ENCODE measurements at regions not wholly inside any gene's neighbourhood (a gene's known extent, or its start where the extent isn't known, plus 50 kb on each side); places are given as distances from the start of the nearest gene placed in this dataset.

- Histone ChIP-seq H4K12ac (ENCODE audit: low read depth, low read length) (no peak overlapping the region), H2AFZ (ENCODE audit: insufficient read depth, low read length, poor library complexity) (no peak overlapping the region), H4K91ac (ENCODE audit: low read depth, low read length) (no peak overlapping the region), H2BK12ac (ENCODE audit: low read length) (no peak overlapping the region), H3K27ac (ENCODE audit: low read depth, low read length) (no peak overlapping the region), H3K27me3 (ENCODE audit: insufficient read depth, low read length) (no peaks in the 10 kb centered on the region), H3K18ac (ENCODE audit: low read length) (no peak overlapping the region), H4K8ac (ENCODE audit: low read depth, low read length) (no peak overlapping the region), H3K36me3 (ENCODE audit: control insufficient read depth in 1 of 2, insufficient read depth in 2 of 2, low read length in 2 of 2) (no peaks in the 10 kb centered on the region), H2BK5ac (ENCODE audit: low read depth, low read length, poor library complexity) (no peak overlapping the region), H3K4me3 (ENCODE audit: low read depth, low read length) (no peak overlapping the region), H2AK5ac (ENCODE audit: low read length) (no peak overlapping the region), H3K14ac (ENCODE audit: low read length) (no peak overlapping the region), H3K9ac (ENCODE audit: low read length) (no peak overlapping the region), H3K79me2 (ENCODE audit: control insufficient read depth, insufficient read depth, low read length, poor library complexity) (no peaks in the 10 kb centered on the region), H2BK120ac (ENCODE audit: insufficient read depth, low read length, poor library complexity) (no peak overlapping the region), H3K9me3 (ENCODE audit: insufficient read depth, low read depth, low read length) (no peaks in the 10 kb centered on the region), H3K23ac (ENCODE audit: low read length) (no peak overlapping the region), H3K4me2 (ENCODE audit: low read length) (no peak overlapping the region), H3K4me1 (ENCODE audit: control insufficient read depth in 1 of 2, insufficient read depth in 2 of 2, low read length in 2 of 2) (peaks cover 18 to 20% of the 10 kb centered on the region in 2 experiments), H3K79me1 (ENCODE audit: low read length) (peaks cover 6% of the 10 kb centered on the region), H3K4ac (ENCODE audit: low read depth, low read length) (no peak overlapping the region)
- no CpG with 5 or more reads among the region's 1 CpG for WGBS (ENCODE audit: extremely low coverage, insufficient coverage, insufficient read length)
- no peak for DNase-seq
Measured at GRCh38 chr1:94769551-94769950, 50.6 kb upstream of the SLC44A3 start.

- DNase-seq: no peak
- Histone ChIP-seq H2AK5ac (ENCODE audit: low read length) (no peak overlapping the region), H3K4me2 (ENCODE audit: low read length) (no peak overlapping the region), H3K27ac (ENCODE audit: low read depth, low read length) (no peak overlapping the region), H2AFZ (ENCODE audit: insufficient read depth, low read length, poor library complexity) (no peak overlapping the region), H3K79me2 (ENCODE audit: control insufficient read depth, insufficient read depth, low read length, poor library complexity) (no peaks in the 10 kb centered on the region), H2BK120ac (ENCODE audit: insufficient read depth, low read length, poor library complexity) (no peak overlapping the region), H3K4me3 (ENCODE audit: low read depth, low read length) (no peak overlapping the region), H2BK5ac (ENCODE audit: low read depth, low read length, poor library complexity) (no peak overlapping the region), H3K23ac (ENCODE audit: low read length) (no peak overlapping the region), H3K79me1 (ENCODE audit: low read length) (no peaks in the 10 kb centered on the region), H3K27me3 (ENCODE audit: insufficient read depth, low read length) (no peaks in the 10 kb centered on the region), H3K14ac (ENCODE audit: low read length) (no peak overlapping the region), H4K91ac (ENCODE audit: low read depth, low read length) (no peak overlapping the region), H4K12ac (ENCODE audit: low read depth, low read length) (no peak overlapping the region), H2BK12ac (ENCODE audit: low read length) (no peak overlapping the region), H3K4me1 (ENCODE audit: control insufficient read depth in 1 of 2, insufficient read depth in 2 of 2, low read length in 2 of 2) (peaks cover 6 to 8% of the 10 kb centered on the region in 2 experiments), H4K8ac (ENCODE audit: low read depth, low read length) (no peak overlapping the region), H3K36me3 (ENCODE audit: control insufficient read depth in 1 of 2, insufficient read depth in 2 of 2, low read length in 2 of 2) (no peaks in the 10 kb centered on the region), H3K4ac (ENCODE audit: low read depth, low read length) (no peak overlapping the region), H3K9me3 (ENCODE audit: insufficient read depth, low read depth, low read length) (no peaks in the 10 kb centered on the region), H3K18ac (ENCODE audit: low read length) (no peak overlapping the region), H3K9ac (ENCODE audit: low read length) (no peak overlapping the region)
- WGBS (ENCODE audit: extremely low coverage, insufficient coverage, insufficient read length): no CpG with 5 or more reads among the region's 4 CpGs
Measured at GRCh38 chr1:94768036-94768435, 52.1 kb upstream of the SLC44A3 start.

- Histone ChIP-seq H3K79me2 (ENCODE audit: control insufficient read depth, insufficient read depth, low read length, poor library complexity) (no peaks in the 10 kb centered on the region), H3K23ac (ENCODE audit: low read length) (no peak overlapping the region), H3K79me1 (ENCODE audit: low read length) (no peaks in the 10 kb centered on the region), H3K27me3 (ENCODE audit: insufficient read depth, low read length) (no peaks in the 10 kb centered on the region), H3K4me1 (ENCODE audit: control insufficient read depth in 1 of 2, insufficient read depth in 2 of 2, low read length in 2 of 2) (no peaks in the 10 kb centered on the region), H3K4me2 (ENCODE audit: low read length) (no peak overlapping the region), H4K12ac (ENCODE audit: low read depth, low read length) (no peak overlapping the region), H2AFZ (ENCODE audit: insufficient read depth, low read length, poor library complexity) (no peak overlapping the region), H3K14ac (ENCODE audit: low read length) (no peak overlapping the region), H2BK12ac (ENCODE audit: low read length) (no peak overlapping the region), H2BK120ac (ENCODE audit: insufficient read depth, low read length, poor library complexity) (no peak overlapping the region), H2BK5ac (ENCODE audit: low read depth, low read length, poor library complexity) (no peak overlapping the region), H4K8ac (ENCODE audit: low read depth, low read length) (no peak overlapping the region), H3K36me3 (ENCODE audit: control insufficient read depth in 1 of 2, insufficient read depth in 2 of 2, low read length in 2 of 2) (no peaks in the 10 kb centered on the region), H3K4me3 (ENCODE audit: low read depth, low read length) (no peak overlapping the region), H3K9me3 (ENCODE audit: insufficient read depth, low read depth, low read length) (no peaks in the 10 kb centered on the region), H3K4ac (ENCODE audit: low read depth, low read length) (no peak overlapping the region), H3K27ac (ENCODE audit: low read depth, low read length) (no peak overlapping the region), H2AK5ac (ENCODE audit: low read length) (no peak overlapping the region), H3K9ac (ENCODE audit: low read length) (no peak overlapping the region), H3K18ac (ENCODE audit: low read length) (no peak overlapping the region), H4K91ac (ENCODE audit: low read depth, low read length) (no peak overlapping the region)
- no CpG with 5 or more reads among the region's 3 CpGs for WGBS (ENCODE audit: extremely low coverage, insufficient coverage, insufficient read length)
- DNase-seq: no peak
Measured at GRCh38 chr1:94765958-94766357, 54.2 kb upstream of the SLC44A3 start.

- Histone ChIP-seq H3K23ac (ENCODE audit: low read length) (no peak overlapping the region), H3K4me3 (ENCODE audit: low read depth, low read length) (no peak overlapping the region), H2AFZ (ENCODE audit: insufficient read depth, low read length, poor library complexity) (no peak overlapping the region), H4K8ac (ENCODE audit: low read depth, low read length) (no peak overlapping the region), H3K79me2 (ENCODE audit: control insufficient read depth, insufficient read depth, low read length, poor library complexity) (no peaks in the 10 kb centered on the region), H2BK120ac (ENCODE audit: insufficient read depth, low read length, poor library complexity) (no peak overlapping the region), H3K4me1 (ENCODE audit: control insufficient read depth in 1 of 2, insufficient read depth in 2 of 2, low read length in 2 of 2) (peaks cover 7 to 11% of the 10 kb centered on the region in 2 experiments), H3K79me1 (ENCODE audit: low read length) (no peaks in the 10 kb centered on the region), H3K27me3 (ENCODE audit: insufficient read depth, low read length) (no peaks in the 10 kb centered on the region), H3K9ac (ENCODE audit: low read length) (no peak overlapping the region), H2AK5ac (ENCODE audit: low read length) (no peak overlapping the region), H3K18ac (ENCODE audit: low read length) (no peak overlapping the region), H3K27ac (ENCODE audit: low read depth, low read length) (no peak overlapping the region), H4K91ac (ENCODE audit: low read depth, low read length) (no peak overlapping the region), H2BK5ac (ENCODE audit: low read depth, low read length, poor library complexity) (no peak overlapping the region), H3K4ac (ENCODE audit: low read depth, low read length) (no peak overlapping the region), H3K4me2 (ENCODE audit: low read length) (no peak overlapping the region), H2BK12ac (ENCODE audit: low read length) (no peak overlapping the region), H3K14ac (ENCODE audit: low read length) (no peak overlapping the region), H4K12ac (ENCODE audit: low read depth, low read length) (no peak overlapping the region), H3K36me3 (ENCODE audit: control insufficient read depth in 1 of 2, insufficient read depth in 2 of 2, low read length in 2 of 2) (no peaks in the 10 kb centered on the region), H3K9me3 (ENCODE audit: insufficient read depth, low read depth, low read length) (no peaks in the 10 kb centered on the region)
- no peak for DNase-seq
Measured at GRCh38 chr1:94759188-94759587, 61.0 kb upstream of the SLC44A3 start.
